Heart right ventricle (tissue), 16 donors: ENCODE measurements at regions not wholly inside any gene's neighbourhood (a gene's known extent, or its start where the extent isn't known, plus 50 kb on each side); places are given as distances from the start of the nearest gene placed in this dataset.

Experiments
- ATAC-seq, 8 donors: fragments of 200-7000 bp; cut with Tn5 transposase; one replicate each; pipeline ENCODE4 v1.9.1; 2020; ENCODE audit warnings: mild to moderate bottlenecking in 8 of 8, moderate library complexity in 8 of 8, moderate number of reproducible peaks in 1 of 8
- DNase-seq, 2 donors: peaks; one replicate each; pipeline ENCODE4 v3.0.0-alpha.2; 2020
- H3K27ac ChIP-seq, 10 donors: fragments of 200-600 bp; sonication (generic) in 2 of 10; one replicate each; pipeline versions ENCODE4 v1.5.0 to v1.8.0; 2020 to 2022; ENCODE audit warnings: mild to moderate bottlenecking in 3 of 10
- H3K27me3 ChIP-seq, 7 donors: fragments of 200-600 bp; one replicate each; pipeline ENCODE4 v1.8.0; 2021 to 2022; ENCODE audit warnings: mild to moderate bottlenecking in 2 of 7
- H3K36me3 ChIP-seq, 9 donors: fragments of 200-600 bp; sonication (generic) in 1 of 9; one replicate each; pipeline versions ENCODE4 v1.5.0 to v1.8.0; 2020 to 2022; ENCODE audit warnings: mild to moderate bottlenecking in 2 of 9
- H3K4me1 ChIP-seq, 9 donors: fragments of 200-600 bp; sonication (generic) in 1 of 9; one replicate each; pipeline versions ENCODE4 v1.5.0 to v1.8.0; 2020 to 2022; ENCODE audit warnings: mild to moderate bottlenecking in 4 of 9
- H3K4me3 ChIP-seq, 10 donors: fragments of 200-600 bp; sonication (generic) in 2 of 10; one replicate each; pipeline versions ENCODE4 v1.5.0 to v1.8.0; 2020 to 2022; ENCODE audit warnings: mild to moderate bottlenecking in 7 of 10, moderate library complexity in 2 of 10
- H3K9me3 ChIP-seq, 11 donors: fragments of 200-600 bp in 10 of 11; sonication (generic) in 2 of 11; one replicate each; pipeline versions ENCODE4 v1.5.0 to v1.8.0; 2013 to 2022; ENCODE audit warnings: mild to moderate bottlenecking in 2 of 11, control low read depth in 1 of 11, moderate library complexity in 1 of 11
- WGBS, 2 donors: extraction: QIAGEN DNeasy Blood & Tissue Kit; methylation state at CpG; one replicate each; pipeline ENCODE4 v1.1.7; 2013; ENCODE audit warnings: inconsistent platforms in 1 of 2; 5-methylcytosine and 5-hydroxymethylcytosine counted together
- intact Hi-C, 10 donors: fragments of 100-400 bp; cut with DNase I; formaldehyde crosslinking; loops; one replicate each; pipeline versions ENCODE4 v1.11.1 to v1.14.2; 2022
- TF ChIP-seq, protein P1 (sequence below), 9 donors: fragments of 200-600 bp; sonication (generic) in 2 of 9; IDR thresholded peaks; one replicate each; pipeline versions ENCODE4 v1.5.0 to v1.8.0; 2021 to 2022; ENCODE audit warnings: antibody characterized with exemption in 9 of 9, mild to moderate bottlenecking in 5 of 9, moderate library complexity in 1 of 9
- donor health status: Arrhythmogenic right ventricular cardiomyopathy.
- donor health status: ischemic (EF 13 %, LVEDD 7.1; RV severe dilation, severe dysfunction).
- donor health status: healthy with polysubstance abuse.
- donor health status: DM: no; HTN: yes; CAD: no.
- donor health status: DM: no; HTN: no; CAD: no.
- donor health status: ischemic (EF 25% LVEDD 6.9; RV normal size, moderate dysfunction).
- donor health status: ischemic (EF 25% LVEDD 5.7; RV mildly dilated, moderate dysfunction).
- donor health status: healthy.
- donor health status: DM: yes; HTN: yes; CAD: no.
- donor health status: Ischemic cardiomyopathy.
- donor health status: ischemic (EF 35%, LVEDD 5.7; RV mildly dilated, moderate dysfunction).
- donor health status: nonischemic (EF 11% LVEDD 7.7; RV severe dilation, severe dysfunction).
- donor health status: DM: yes; HTN: yes; CAD: no.
- donor health status: PGD.
- donor health status: ischemic (EF 29% LVEDD 5.4; RV normal size, mild dysfunction).
- donor health status: nonischemic (EF 23%, LVEDD 6.1; RV moderate dilation, normal function).

DNA sequence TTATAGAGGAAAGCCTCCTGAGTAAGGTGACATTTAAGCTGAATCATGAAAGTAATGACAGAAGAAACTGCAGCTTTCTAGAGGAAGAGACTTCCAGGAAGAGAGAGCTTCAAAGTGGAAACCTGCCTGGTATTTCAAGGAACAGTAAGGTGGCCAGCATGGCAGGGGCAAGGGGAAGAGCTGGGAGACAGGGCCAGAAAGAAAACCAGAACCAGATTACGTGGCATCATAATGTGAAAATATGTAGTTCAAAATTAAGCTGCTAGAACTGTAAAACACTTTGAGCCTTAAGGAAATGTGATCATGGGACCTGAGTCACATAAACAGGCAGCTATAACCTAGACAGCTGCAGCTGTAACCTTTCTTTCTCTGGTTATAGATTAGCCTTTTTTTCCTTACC is 238.0 kb upstream of the FOXK1 start:
- H3K27me3 ChIP-seq = no peaks in the 10 kb centered on the region
- intact Hi-C loops = no loop called here
- ATAC-seq (no peak), DNase-seq (no peak)
- TF ChIP-seq, protein P1, sequence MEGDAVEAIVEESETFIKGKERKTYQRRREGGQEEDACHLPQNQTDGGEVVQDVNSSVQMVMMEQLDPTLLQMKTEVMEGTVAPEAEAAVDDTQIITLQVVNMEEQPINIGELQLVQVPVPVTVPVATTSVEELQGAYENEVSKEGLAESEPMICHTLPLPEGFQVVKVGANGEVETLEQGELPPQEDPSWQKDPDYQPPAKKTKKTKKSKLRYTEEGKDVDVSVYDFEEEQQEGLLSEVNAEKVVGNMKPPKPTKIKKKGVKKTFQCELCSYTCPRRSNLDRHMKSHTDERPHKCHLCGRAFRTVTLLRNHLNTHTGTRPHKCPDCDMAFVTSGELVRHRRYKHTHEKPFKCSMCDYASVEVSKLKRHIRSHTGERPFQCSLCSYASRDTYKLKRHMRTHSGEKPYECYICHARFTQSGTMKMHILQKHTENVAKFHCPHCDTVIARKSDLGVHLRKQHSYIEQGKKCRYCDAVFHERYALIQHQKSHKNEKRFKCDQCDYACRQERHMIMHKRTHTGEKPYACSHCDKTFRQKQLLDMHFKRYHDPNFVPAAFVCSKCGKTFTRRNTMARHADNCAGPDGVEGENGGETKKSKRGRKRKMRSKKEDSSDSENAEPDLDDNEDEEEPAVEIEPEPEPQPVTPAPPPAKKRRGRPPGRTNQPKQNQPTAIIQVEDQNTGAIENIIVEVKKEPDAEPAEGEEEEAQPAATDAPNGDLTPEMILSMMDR (IDR thresholded peaks at IDR 0.05) = no peak
- no peaks in the 10 kb centered on the region for H3K4me1 ChIP-seq
- H3K36me3 ChIP-seq = no peaks in the 10 kb centered on the region
- H3K9me3 ChIP-seq = peaks cover 0 to 3% (median 0%) of the 10 kb centered on the region in 11 donors
- no peak overlapping the region for H3K4me3 ChIP-seq
- WGBS, 2 donors = 70 to 73% methylated on average over 1 of the region's 1 CpG
- no peak overlapping the region for H3K27ac ChIP-seq

DNA sequence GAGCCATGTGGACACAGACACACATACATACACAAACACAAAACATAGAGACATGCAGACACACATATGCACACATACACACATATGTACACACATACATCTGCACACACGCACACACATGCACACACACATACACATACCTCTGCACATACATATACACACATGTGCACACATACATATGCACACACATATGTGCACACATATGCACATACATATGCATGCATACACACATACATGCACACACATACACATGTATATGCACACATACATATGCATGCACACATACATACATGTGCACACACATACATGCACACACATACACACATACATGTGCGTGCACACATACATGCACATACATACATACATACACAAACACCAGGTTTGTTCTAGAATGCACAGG is 236.3 kb upstream of the FOXK1 start:
- DNase-seq (no peak), ATAC-seq (no peak)
- no peak overlapping the region for H3K27ac ChIP-seq
- H3K4me1 ChIP-seq = no peaks in the 10 kb centered on the region
- intact Hi-C loops = no loop called here
- H3K9me3 ChIP-seq = peaks cover 0 to 3% (median 0%) of the 10 kb centered on the region in 11 donors
- 81 to 89% methylated on average over 2 of the region's 2 CpGs for WGBS, 2 donors
- TF ChIP-seq, protein P1 (IDR thresholded peaks at IDR 0.05) = no peak
- no peaks in the 10 kb centered on the region for H3K36me3 ChIP-seq
- no peak overlapping the region for H3K4me3 ChIP-seq
- H3K27me3 ChIP-seq = no peaks in the 10 kb centered on the region

DNA sequence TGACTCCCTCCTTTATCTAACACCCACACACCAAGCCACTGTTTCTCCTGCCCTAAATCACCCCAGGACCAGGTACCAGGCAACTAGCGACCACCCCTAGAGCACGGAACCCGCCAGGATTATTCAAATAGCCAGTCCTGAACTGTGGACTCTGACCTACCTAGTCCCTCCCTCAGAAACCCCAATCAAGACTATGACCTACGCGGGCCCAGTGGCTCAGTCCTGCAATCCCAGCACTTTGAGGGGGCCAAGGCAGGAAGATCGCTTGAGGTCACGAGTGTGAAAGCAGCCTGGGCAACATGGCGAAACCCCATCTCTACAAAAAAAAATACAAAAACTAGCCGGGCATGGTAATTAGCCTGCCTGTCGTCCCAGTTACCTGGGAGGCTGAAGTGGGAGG is 232.8 kb upstream of the FOXK1 start:
- no peak for DNase-seq
- Histone ChIP-seq H3K4me3 (no peak overlapping the region), H3K27me3 (no peaks in the 10 kb centered on the region), H3K9me3 (no peaks in the 10 kb centered on the region), H3K4me1 (no peaks in the 10 kb centered on the region), H3K36me3 (no peaks in the 10 kb centered on the region), H3K27ac (no peak overlapping the region)
- TF ChIP-seq, protein P1 (IDR thresholded peaks at IDR 0.05) = no peak
- intact Hi-C loops = no loop called here
- no peak for ATAC-seq
- WGBS, 2 donors = 87 to 94% methylated on average over 10 of the region's 10 CpGs

DNA sequence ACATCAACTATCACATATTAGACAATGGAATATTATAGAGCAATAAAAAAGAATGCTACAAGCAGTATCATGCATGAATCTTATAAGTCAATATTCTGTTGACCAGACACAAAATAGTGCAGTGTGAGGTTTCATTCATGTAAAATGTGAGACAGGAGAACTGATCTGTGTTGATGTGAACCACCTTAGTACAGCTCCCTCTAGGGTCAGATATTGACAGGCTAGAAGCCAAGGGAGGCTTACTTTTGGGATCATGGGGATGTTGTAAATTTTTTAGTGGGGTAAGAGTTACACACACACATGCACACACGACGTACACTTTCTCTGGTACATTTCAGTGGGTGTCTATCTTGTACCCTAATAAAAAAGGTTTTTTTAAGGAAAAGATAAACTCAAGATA is 231.6 kb upstream of the FOXK1 start:
- TF ChIP-seq, protein P1 (IDR thresholded peaks at IDR 0.05) = no peak
- intact Hi-C loops = no loop called here
- WGBS, 2 donors = 90 to 94% methylated on average over 2 of the region's 2 CpGs
- H3K9me3 ChIP-seq = no peaks in the 10 kb centered on the region
- no peaks in the 10 kb centered on the region for H3K4me1 ChIP-seq
- no peaks in the 10 kb centered on the region for H3K36me3 ChIP-seq
- no peak for ATAC-seq
- no peaks in the 10 kb centered on the region for H3K27me3 ChIP-seq
- no peak for DNase-seq
- no peak overlapping the region for H3K27ac ChIP-seq
- no peak overlapping the region for H3K4me3 ChIP-seq
